ENCODE measurements at regions not wholly inside any gene's neighbourhood (a gene's known extent, or its start where the extent isn't known, plus 50 kb on each side); places are given as distances from the start of the nearest gene placed in this dataset.

DNA sequence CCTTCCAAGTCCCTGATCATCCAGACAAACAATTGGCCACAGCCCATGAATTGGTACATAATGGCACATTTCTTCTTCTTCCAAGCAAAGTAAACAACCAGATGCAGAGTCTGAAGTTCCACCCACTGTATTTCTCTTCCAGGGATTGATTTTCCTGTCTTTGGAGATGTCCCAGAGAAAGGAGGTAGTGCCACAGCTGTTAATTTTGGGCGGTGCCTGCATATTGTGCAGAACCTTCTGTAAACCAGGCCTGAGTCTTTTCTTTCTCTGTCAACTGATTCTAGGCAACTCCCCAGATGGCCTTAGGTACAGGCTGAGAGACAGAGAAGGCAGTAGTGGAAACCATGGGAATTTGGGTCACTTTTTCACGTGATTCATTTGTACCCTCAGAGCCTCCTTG lies 73.5 kb upstream of the TNIK start:
- no peak for DNase-seq (ENCODE audit: low read depth)
- TF ChIP-seq CTCF (conservative IDR thresholded peaks at IDR 0.05; ENCODE audit: low read depth, low read length): no peak

DNA sequence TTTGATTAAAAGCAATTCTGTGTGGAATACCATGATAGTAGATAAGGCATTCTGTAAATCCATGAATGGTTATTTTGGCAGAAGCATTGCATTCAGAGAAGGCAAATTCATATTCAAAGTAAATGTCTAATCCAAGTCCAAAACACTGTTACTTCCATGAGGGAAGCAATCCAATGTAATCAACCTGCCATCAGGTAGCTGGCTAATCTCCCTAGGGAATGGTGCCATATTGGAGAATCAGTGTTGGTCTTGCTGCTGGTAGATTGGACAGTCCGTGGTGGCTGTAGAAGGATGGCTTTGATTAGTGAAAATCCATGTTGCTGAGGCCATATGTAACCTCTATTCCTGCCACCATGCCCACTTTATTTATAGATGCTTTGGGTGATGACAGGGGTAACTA lies 72.1 kb upstream of the TNIK start:
- no peak for TF ChIP-seq CTCF (conservative IDR thresholded peaks at IDR 0.05; ENCODE audit: low read depth, low read length)
- H3K4me3 ChIP-seq (ENCODE audit: low read depth, low read length): no peak overlapping the region
- no peak for DNase-seq (ENCODE audit: low read depth)

More for the DNA sequence above, 73.5 kb upstream of the TNIK start:
- no peak overlapping the region for H3K4me3 ChIP-seq (ENCODE audit: low read depth, low read length)

DNA sequence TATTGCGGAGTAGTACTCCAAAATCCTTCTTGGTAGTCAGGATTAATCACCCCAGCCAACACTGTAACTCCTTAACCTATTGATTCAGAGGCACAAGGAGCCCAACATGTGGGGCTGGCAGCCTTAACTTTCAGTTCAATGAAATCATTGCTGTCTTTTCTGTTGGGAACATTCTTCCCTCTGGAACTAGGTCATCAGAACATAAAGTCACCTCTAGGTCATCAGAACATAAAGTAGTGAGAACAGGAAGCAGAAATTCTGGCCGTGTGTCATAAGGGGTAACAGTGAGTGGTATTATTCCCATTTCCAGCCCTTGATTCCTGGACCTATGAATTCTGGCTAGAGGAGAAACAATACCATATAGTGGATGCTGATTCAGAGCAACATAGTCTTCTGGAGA lies 71.5 kb upstream of the TNIK start:
- no peak for TF ChIP-seq CTCF (conservative IDR thresholded peaks at IDR 0.05; ENCODE audit: low read depth, low read length)
- no peak overlapping the region for H3K4me3 ChIP-seq (ENCODE audit: low read depth, low read length)
- peak; percentile 55 for DNase-seq (ENCODE audit: low read depth)

DNA sequence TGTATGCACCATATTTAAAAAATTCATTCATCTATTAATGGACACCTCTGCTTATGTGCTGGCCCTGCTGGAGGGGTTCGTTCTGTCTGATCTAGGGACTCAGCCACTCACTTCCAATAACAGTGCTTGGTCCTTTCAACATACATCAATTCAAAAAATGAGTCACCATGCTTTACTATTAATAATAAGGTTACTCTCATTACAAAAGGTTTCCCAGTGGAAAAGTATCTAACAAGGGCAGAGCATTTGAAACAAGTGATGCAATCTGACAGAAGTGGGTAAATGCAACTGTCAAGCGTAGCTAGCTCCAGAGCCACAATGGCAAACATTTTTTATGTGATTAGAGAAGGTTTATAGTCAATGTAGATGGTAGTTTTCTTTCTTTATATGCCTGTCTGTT lies 67.9 kb upstream of the TNIK start:
- H3K4me3 ChIP-seq (ENCODE audit: low read depth, low read length): no peak overlapping the region
- no peak for TF ChIP-seq CTCF (conservative IDR thresholded peaks at IDR 0.05; ENCODE audit: low read depth, low read length)
- peak; percentile 69 for DNase-seq (ENCODE audit: low read depth)

DNA sequence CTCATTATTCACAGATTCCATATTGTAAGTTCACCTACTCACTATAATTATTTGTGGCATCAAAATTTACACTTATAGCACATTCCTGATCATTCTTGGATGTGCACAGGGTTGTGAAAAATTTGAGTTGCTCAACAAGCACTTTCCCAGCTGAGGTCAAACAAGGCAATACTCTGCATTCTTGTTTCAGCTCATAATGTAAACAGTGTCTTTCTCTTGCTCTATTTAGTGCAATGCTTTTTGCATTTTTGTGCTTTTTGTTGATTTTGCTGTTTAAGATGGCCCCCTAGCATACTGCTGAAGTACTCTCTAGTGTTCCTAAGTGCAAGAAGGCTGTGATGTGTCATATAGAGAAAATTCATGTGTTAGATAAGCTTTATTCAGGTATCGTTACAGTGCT lies 66.7 kb upstream of the TNIK start:
- no peak for TF ChIP-seq CTCF (conservative IDR thresholded peaks at IDR 0.05; ENCODE audit: low read depth, low read length)
- DNase-seq (ENCODE audit: low read depth): peak; percentile 93
- H3K4me3 ChIP-seq (ENCODE audit: low read depth, low read length): no peak overlapping the region

DNA sequence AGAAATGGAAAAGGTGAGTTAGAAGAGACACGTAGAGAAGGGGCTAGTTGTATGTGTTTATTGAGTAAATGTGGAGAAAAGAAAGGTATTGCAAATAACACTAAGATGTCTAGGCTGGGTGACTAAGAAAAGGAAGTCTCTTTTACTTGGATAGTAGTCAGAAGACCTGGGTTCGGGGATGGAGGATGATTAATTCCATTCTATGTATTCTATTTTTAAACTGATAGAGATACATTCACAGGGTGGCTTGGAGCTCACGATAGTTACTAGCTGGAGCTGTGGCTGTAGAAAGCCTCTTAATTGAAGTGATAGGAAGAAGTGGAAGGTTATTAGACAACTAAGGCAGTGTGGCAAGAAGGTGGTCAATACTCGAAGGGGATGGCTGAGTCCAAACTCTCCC lies 65.9 kb upstream of the TNIK start:
- DNase-seq (ENCODE audit: low read depth): peak; percentile 45
- no peak for TF ChIP-seq CTCF (conservative IDR thresholded peaks at IDR 0.05; ENCODE audit: low read depth, low read length)
- H3K4me3 ChIP-seq (ENCODE audit: low read depth, low read length): no peak overlapping the region

GRCh38 chr3:171525437-171525836 lies 65.2 kb upstream of the TNIK start:
- TF ChIP-seq CTCF (conservative IDR thresholded peaks at IDR 0.05; ENCODE audit: low read depth, low read length): no peak
- no peak for DNase-seq (ENCODE audit: low read depth)
- H3K4me3 ChIP-seq (ENCODE audit: low read depth, low read length): no peak overlapping the region
